ENCODE measurements at regions not wholly inside any gene's neighbourhood (a gene's known extent, or its start where the extent isn't known, plus 50 kb on each side); places are given as distances from the start of the nearest gene placed in this dataset.

DNA sequence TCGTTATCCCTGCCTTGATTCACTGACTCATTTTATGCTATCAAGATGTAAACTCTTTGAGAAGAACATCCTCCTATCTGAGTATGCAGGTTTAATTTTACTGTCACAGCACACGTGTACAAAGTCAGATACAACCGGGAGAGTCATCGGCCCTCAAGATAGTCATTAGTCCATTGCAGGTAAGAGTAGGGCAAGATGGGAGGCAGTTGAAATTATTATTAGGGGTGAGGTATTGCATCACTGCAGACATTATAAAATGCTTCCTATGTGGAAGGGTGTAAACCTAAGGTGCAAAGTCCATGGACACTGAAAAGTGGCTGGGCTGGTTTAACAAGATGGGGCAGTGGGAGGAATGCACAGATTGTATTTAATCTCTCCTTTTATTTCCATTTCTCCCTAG lies 113.7 kb downstream of the ARL4A start:
- TF ChIP-seq, protein P1, sequence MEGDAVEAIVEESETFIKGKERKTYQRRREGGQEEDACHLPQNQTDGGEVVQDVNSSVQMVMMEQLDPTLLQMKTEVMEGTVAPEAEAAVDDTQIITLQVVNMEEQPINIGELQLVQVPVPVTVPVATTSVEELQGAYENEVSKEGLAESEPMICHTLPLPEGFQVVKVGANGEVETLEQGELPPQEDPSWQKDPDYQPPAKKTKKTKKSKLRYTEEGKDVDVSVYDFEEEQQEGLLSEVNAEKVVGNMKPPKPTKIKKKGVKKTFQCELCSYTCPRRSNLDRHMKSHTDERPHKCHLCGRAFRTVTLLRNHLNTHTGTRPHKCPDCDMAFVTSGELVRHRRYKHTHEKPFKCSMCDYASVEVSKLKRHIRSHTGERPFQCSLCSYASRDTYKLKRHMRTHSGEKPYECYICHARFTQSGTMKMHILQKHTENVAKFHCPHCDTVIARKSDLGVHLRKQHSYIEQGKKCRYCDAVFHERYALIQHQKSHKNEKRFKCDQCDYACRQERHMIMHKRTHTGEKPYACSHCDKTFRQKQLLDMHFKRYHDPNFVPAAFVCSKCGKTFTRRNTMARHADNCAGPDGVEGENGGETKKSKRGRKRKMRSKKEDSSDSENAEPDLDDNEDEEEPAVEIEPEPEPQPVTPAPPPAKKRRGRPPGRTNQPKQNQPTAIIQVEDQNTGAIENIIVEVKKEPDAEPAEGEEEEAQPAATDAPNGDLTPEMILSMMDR (IDR thresholded peaks at IDR 0.05), result no peak
- no peak for TF ChIP-seq POLR2A (IDR thresholded peaks at IDR 0.05)
